Panc1 (cell line): ENCODE measurements at regions not wholly inside any gene's neighbourhood (a gene's known extent, or its start where the extent isn't known, plus 50 kb on each side); places are given as distances from the start of the nearest gene placed in this dataset.

Experiments
- ATAC-seq: fragments of 200-7000 bp; cut with Tn5 transposase; 2 replicates; pipeline ENCODE4 v1.9.1; 2020; ENCODE audit warnings: mild to moderate bottlenecking, moderate library complexity
- BruUV-seq: library from RNA; stranded (reverse); fragments of 400-500 nt; replicated peaks from 2 replicates; lab custom pipeline; 2021; lab: Mats Ljungman, UMichigan
- CTCF ChIA-PET: fragments of 300-600 bp; sonication (Branson Sonifier 250); formaldehyde crosslinking; loops from one replicate; lab custom pipeline; 2022; ENCODE audit warnings: antibody characterized with exemption; lab: Charles Lee
- POLR2A ChIA-PET: fragments of 300-600 bp; sonication (Branson Sonifier 250); formaldehyde crosslinking; loops from one replicate; lab custom pipeline; 2022; ENCODE audit warnings: antibody characterized with exemption; lab: Charles Lee
- DNase-seq: peaks from one replicate; pipeline ENCODE4 v3.0.0-alpha.2; 2010; ENCODE audit warnings: low read depth, low spot score
- H3K27ac ChIP-seq: 2 replicates; pipeline ENCODE4 v1.5.1; 2011; ENCODE audit warnings: mild to moderate bottlenecking, low read length, inconsistent platforms
- H3K27me3 ChIP-seq: fragments of 200-500 bp; sonication (Bioruptor generic); 2 replicates; pipeline ENCODE4 v1.6.0; 2014; ENCODE audit warnings: low read length, inconsistent platforms; ENCODE audit not compliant: control insufficient read depth, insufficient read depth
- H3K36me3 ChIP-seq: fragments of 200-500 bp; sonication (Bioruptor generic); 2 replicates; pipeline ENCODE4 v1.5.1; 2014; ENCODE audit warnings: inconsistent platforms, mild to moderate bottlenecking, low read length, moderate library complexity; ENCODE audit not compliant: control insufficient read depth, insufficient read depth
- H3K4me1 ChIP-seq: 2 replicates; pipeline ENCODE4 v1.5.1; 2011; ENCODE audit warnings: inconsistent platforms, mild to moderate bottlenecking, low read length, moderate library complexity; ENCODE audit not compliant: control insufficient read depth, insufficient read depth
- H3K4me3 ChIP-seq, 2 experiments: 2 replicates each; pipeline ENCODE4 v1.5.1; 2011 to 2012; ENCODE audit warnings: low read depth in 2 of 2, low read length in 2 of 2, mild to moderate bottlenecking in 2 of 2, inconsistent platforms in 1 of 2, moderate library complexity in 1 of 2
- H3K9me3 ChIP-seq: fragments of 200-500 bp; sonication (Bioruptor generic); 2 replicates; pipeline ENCODE4 v1.5.1; 2014; ENCODE audit warnings: low read depth, mild to moderate bottlenecking, inconsistent platforms, low read length, moderate library complexity; ENCODE audit not compliant: control insufficient read depth, insufficient read depth
- CTCF ChIP-seq: fragments of 450-650 bp; IDR thresholded peaks from 2 replicates; pipeline ENCODE4 v1.5.1; 2017; ENCODE audit warnings: mild to moderate bottlenecking
- POLR2AphosphoS5 ChIP-seq: IDR thresholded peaks from 2 replicates; pipeline ENCODE4 v1.6.1; 2012; ENCODE audit warnings: mild to moderate bottlenecking, low read depth, low read length, moderate library complexity
- REST ChIP-seq, 2 experiments: IDR thresholded peaks; 2 replicates each; pipeline ENCODE4 v1.6.1; 2011 to 2012; ENCODE audit warnings: low read depth in 2 of 2, control low read depth in 1 of 2, low read length in 1 of 2, mild to moderate bottlenecking in 1 of 2, moderate library complexity in 1 of 2; ENCODE audit not compliant: insufficient read depth in 1 of 2
- SIN3A ChIP-seq: IDR thresholded peaks from 2 replicates; pipeline ENCODE4 v1.6.1; 2012; ENCODE audit warnings: low read depth, mild to moderate bottlenecking, low read length, moderate library complexity, borderline replicate concordance; ENCODE audit not compliant: insufficient read depth
- TCF7L2 ChIP-seq: IDR thresholded peaks from 2 replicates; pipeline ENCODE4 v1.6.1; 2011; ENCODE audit warnings: mild to moderate bottlenecking, low read depth, low read length, inconsistent platforms
- in situ Hi-C: cut with HindIII; loops from 2 replicates; pipeline ENCODE4 v1.10.0; 2016; ENCODE audit warnings: low sequenced_read_pairs, low pct_unique_long_range_greater_than_20kb
- intact Hi-C: fragments of 100-400 bp; cut with micrococcal nuclease; formaldehyde crosslinking; loops from one replicate; pipeline ENCODE4 v1.10.0; 2022; ENCODE audit not compliant: unreplicated experiment

GRCh38 chr12:47551426-47551851, 154.4 kb downstream of the RPAP3 start:
- no peak for DNase-seq
- H3K4me3 ChIP-seq: no peak overlapping the region
- ChIA-PET POLR2A (no interaction called here), CTCF (interaction anchor here (0.6 kb wide), 1 partner anchor 23 kb away, joined by 3 read pairs; no protein-coding TSS in a partner anchor)
- intact Hi-C loops: no loop called here
- in situ Hi-C loops: no loop called here
- H3K9me3 ChIP-seq: peaks cover 12% of the 10 kb centered on the region; the same call in 1 of the 2 replicates
- no TSS peak for BruUV-seq
- no peak overlapping the region for H3K27ac ChIP-seq
- TF ChIP-seq CTCF: no peak
- no peak for TF ChIP-seq SIN3A
- no peak for TF ChIP-seq POLR2AphosphoS5
- TF ChIP-seq REST (IDR thresholded peaks at IDR 0.05; ENCODE audit: insufficient read depth in 1 of 2, low read depth in 2 of 2, low read length in 1 of 2): no peak
- no peak for TF ChIP-seq TCF7L2
- no peaks in the 10 kb centered on the region for H3K27me3 ChIP-seq
- no peaks in the 10 kb centered on the region for H3K4me1 ChIP-seq
- no peak for ATAC-seq
- H3K36me3 ChIP-seq: no peaks in the 10 kb centered on the region

- BruUV-seq: no TSS peak
- intact Hi-C loops (no loop called here), in situ Hi-C loops (no loop called here)
- Histone ChIP-seq H3K4me3 (no peak overlapping the region), H3K4me1 (no peaks in the 10 kb centered on the region), H3K9me3 (peaks cover 12% of the 10 kb centered on the region; the same call in 1 of the 2 replicates), H3K27me3 (no peaks in the 10 kb centered on the region), H3K27ac (no peak overlapping the region), H3K36me3 (no peaks in the 10 kb centered on the region)
- TF ChIP-seq CTCF (no peak), SIN3A (no peak), REST (IDR thresholded peaks at IDR 0.05; ENCODE audit: insufficient read depth in 1 of 2, low read depth in 2 of 2, low read length in 1 of 2) (no peak), TCF7L2 (no peak), POLR2AphosphoS5 (no peak)
- ATAC-seq: no peak
- DNase-seq: no peak
- ChIA-PET POLR2A (no interaction called here), CTCF (no interaction called here)
These were observed 156.6 kb downstream of the RPAP3 start for GRCh38 chr12:47549258-47549657.
